NB4 (cell line): ENCODE measurements at regions not wholly inside any gene's neighbourhood (a gene's known extent, or its start where the extent isn't known, plus 50 kb on each side); places are given as distances from the start of the nearest gene placed in this dataset.
A peak's percentile ranks its signal among the peaks of the same experiment; 100 is the strongest.

Source experiments
- DNase-seq: peaks from one replicate; pipeline ENCODE4 v3.0.0; 2010; ENCODE audit warnings: low read depth
- H3K4me3 ChIP-seq: one replicate; pipeline ENCODE4 v1.5.1; 2011; ENCODE audit warnings: mild to moderate bottlenecking, low read depth, low read length, moderate library complexity
- MYC ChIP-seq: IDR thresholded peaks from 2 replicates; pipeline ENCODE4 v1.6.1; 2011; ENCODE audit warnings: low read depth, low read length
- POLR2A ChIP-seq: IDR thresholded peaks from 2 replicates; pipeline ENCODE4 v1.6.1; 2011; ENCODE audit warnings: mild to moderate bottlenecking; ENCODE audit not compliant: insufficient read length; ENCODE audit errors: extremely low read depth
- TF ChIP-seq, protein P1 (sequence below): IDR thresholded peaks from one replicate; pipeline ENCODE4 v1.5.1; 2012; ENCODE audit warnings: low read depth, low read length
- TF ChIP-seq, protein P2 (sequence below): IDR thresholded peaks from 2 replicates; pipeline ENCODE4 v1.6.1; 2011; ENCODE audit warnings: low read depth, low read length

DNA sequence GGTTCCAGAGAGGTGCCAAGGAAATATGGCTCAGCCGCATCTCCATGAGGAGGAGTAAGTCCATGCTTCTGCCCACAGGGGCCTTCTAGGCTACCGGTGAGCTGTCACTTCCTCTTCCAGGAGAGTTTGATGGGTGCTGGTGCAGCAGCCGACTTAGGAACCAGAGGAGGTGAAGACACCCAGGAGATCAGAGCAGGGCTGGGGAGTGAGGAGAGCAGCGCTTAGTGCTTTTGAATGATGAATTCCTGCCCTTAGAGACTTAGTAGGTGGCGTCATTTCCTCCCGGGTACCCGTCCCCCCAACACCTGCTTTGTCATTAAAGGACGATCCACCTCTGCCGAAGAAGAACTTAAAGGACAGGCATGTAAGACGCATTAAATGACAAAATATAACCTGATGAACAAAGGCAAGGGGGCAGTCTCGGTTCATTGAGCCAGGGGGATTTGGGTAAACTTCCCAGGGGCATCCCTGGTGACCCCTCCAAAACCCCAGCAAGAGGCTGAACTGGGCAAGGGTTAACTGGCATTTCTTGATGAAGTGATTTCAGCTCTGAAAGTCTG lies 67.6 kb downstream of the HES1 start:
- H3K4me3 ChIP-seq: peak overlapping the region; percentile 16
- DNase-seq: peak; percentile 69
- TF ChIP-seq POLR2A: no peak
- TF ChIP-seq, protein P1, sequence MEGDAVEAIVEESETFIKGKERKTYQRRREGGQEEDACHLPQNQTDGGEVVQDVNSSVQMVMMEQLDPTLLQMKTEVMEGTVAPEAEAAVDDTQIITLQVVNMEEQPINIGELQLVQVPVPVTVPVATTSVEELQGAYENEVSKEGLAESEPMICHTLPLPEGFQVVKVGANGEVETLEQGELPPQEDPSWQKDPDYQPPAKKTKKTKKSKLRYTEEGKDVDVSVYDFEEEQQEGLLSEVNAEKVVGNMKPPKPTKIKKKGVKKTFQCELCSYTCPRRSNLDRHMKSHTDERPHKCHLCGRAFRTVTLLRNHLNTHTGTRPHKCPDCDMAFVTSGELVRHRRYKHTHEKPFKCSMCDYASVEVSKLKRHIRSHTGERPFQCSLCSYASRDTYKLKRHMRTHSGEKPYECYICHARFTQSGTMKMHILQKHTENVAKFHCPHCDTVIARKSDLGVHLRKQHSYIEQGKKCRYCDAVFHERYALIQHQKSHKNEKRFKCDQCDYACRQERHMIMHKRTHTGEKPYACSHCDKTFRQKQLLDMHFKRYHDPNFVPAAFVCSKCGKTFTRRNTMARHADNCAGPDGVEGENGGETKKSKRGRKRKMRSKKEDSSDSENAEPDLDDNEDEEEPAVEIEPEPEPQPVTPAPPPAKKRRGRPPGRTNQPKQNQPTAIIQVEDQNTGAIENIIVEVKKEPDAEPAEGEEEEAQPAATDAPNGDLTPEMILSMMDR: no peak
- TF ChIP-seq, protein P2, sequence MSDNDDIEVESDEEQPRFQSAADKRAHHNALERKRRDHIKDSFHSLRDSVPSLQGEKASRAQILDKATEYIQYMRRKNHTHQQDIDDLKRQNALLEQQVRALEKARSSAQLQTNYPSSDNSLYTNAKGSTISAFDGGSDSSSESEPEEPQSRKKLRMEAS: no peak
- TF ChIP-seq MYC: no peak

DNA sequence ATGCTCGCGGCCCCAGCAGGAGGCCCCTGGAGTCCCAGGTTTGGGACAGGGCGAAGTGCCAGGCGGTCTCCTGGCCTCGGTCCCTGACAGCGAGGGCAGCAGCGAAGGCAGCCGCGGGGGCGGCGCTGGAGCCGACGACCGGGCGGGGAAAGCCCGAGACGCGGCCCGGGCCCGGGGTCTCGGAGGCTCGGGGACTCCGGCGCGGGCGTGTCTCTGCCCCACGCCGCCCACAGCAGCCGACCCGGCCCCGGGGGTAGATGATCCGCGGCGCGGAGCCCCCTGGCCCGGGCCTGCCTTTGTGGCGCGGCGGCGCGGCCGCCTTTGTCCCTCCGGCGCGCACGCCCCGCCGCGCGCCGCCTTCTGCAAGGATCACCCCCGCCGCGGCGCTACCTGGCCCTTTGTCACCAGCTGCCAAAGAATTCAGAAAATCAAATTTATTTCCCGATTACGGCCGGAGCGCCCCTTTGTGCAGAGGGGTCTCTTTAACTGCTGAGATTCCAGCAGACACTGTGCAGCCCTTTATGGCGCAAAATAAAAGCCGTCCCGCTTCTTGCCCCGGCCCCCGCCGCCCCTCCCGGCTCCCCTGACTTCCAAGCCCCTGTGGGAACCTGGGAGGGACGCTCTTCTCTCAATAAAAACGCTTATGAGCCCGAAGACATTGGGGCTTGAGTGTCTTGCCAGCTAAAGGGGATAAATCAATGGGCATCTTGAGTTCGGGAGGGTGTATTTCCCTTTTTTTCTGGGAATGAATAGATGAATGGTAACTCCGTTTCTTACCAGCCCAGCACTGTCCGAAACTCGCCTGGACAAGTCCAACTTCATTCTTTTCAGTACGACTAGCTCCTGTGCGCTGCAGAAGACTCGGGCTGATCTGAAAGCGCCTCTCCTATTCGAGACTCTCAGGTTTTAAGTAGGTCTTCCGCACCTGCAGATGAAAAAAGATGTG lies 68.4 kb downstream of the HES1 start:
- DNase-seq: peak; percentile 26
- TF ChIP-seq MYC (no peak), POLR2A (no peak)
- TF ChIP-seq, protein P2: no peak
- TF ChIP-seq, protein P1: no peak
- H3K4me3 ChIP-seq: no peak overlapping the region

DNA sequence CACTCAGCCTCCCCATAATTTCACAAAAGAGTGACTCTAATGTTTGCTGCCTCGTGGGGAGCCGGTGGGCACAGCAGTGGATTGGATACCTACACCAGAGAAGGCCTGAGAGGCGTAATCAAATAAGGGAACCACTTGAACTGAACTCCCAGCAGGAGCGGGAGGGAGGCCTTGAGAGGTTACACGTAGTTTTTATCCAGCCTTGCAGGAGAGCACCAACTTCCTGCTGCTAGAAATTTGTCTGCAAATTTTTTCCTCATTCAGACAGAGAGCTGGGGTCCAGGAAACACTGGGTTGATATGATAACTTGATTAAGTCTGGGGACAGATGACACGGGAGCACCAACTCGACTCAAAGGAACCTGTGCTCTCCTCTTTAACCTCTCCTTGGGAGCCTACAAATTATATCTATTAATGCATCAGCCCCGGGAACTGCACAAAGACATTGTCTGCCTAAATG lies 69.8 kb downstream of the HES1 start:
- H3K4me3 ChIP-seq: peak overlapping the region; percentile 25
- peak; percentile 76 for DNase-seq
- TF ChIP-seq, protein P2: no peak
- TF ChIP-seq POLR2A: peak; percentile 17

DNA sequence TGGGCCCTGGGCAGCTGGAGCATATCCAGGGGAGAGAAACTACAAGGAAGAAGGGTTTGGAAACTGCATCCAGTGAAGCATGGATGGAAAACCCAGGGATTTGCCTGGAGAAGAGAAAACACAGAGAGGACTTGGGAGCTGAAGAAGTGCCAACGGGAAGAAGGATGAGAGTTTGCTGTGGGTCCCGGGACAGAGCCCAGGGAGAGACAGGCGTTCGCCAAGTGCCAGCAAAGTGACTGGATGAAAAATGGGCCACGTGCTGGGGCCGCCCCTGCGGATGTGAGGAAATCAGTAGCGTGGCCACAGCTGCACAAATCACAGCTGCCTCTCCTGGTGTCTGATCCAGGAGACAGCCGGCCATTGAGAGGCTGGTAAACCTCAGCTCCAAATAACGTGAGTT lies 70.4 kb downstream of the HES1 start:
- H3K4me3 ChIP-seq: no peak overlapping the region
- TF ChIP-seq MYC: no peak
- no peak for TF ChIP-seq POLR2A
- TF ChIP-seq, protein P1: no peak
- TF ChIP-seq, protein P2: no peak
- DNase-seq: no peak

DNA sequence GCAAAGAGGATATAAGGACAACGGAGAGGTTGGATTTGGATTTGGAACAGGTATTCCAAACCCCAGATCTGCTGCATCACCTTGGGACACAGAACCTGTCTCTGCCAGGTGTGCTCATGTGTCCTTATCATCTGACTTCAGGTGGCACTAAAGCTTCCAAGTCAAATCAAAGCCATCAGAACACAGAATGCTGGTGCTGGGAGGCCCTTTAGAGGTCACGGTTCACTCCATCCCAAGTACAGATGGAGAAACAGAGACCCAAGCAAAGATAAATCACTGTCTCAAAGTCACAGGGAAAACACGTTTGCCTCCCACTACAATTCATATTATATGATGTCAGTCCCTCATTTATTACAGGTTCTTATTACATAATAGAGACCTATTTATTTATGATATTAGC lies 72.8 kb downstream of the HES1 start:
- TF ChIP-seq, protein P2: no peak
- TF ChIP-seq, protein P1: no peak
- H3K4me3 ChIP-seq: no peak overlapping the region
- DNase-seq: no peak

DNA sequence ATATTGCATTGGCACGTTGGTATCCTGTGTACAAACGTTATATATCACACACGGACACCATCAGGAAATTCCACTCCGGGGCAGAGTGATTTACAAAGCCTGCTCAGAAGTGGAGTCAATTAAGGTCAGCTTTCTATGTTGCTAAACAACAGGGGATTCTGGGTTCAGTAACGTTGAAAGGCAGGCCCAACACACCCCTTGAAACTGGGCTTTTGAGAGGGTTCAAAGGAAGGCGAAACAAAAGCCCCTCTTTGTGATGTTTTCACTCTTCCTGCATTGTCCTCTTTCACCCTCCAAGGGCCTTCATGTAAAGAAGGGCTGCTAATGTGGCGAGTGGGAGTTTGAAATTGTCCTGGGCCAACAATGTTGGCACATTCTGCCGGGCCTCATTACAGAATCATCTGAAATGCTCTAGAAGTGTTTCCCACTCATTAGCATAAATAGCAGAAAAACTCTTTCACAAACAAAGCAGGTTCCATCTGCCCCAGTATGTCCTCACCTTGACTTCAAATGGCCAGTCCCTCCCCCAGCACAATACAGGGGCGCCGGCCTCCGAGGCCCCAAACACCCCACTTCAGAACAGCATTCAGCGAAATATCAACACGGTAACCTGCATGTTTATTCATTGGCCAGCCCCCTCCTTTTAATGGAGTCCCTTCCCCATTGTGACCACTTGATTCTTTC lies 76.4 kb downstream of the HES1 start:
- no peak overlapping the region for H3K4me3 ChIP-seq
- no peak for TF ChIP-seq POLR2A
- no peak for TF ChIP-seq MYC
- TF ChIP-seq, protein P1: no peak
- TF ChIP-seq, protein P2: no peak
- DNase-seq: no peak
